Liver (tissue), 8 donors: ENCODE measurements at regions not wholly inside any gene's neighbourhood (a gene's known extent, or its start where the extent isn't known, plus 50 kb on each side); places are given as distances from the start of the nearest gene placed in this dataset.

Experiments used
- DNase-seq: peaks from one replicate; pipeline ENCODE4 v3.0.0-alpha.2; 2017; ENCODE audit warnings: low spot score
- H3K27ac ChIP-seq, 2 donors: one replicate each; pipeline ENCODE4 v1.7.0; 2013; ENCODE audit warnings: inconsistent platforms in 2 of 2, low read length in 2 of 2, control low read depth in 1 of 2, low read depth in 1 of 2, mild to moderate bottlenecking in 1 of 2
- H3K27me3 ChIP-seq, 4 donors: one replicate each; pipeline versions ENCODE4 v1.6.1 to v1.7.0; 2013; ENCODE audit warnings: low read length in 3 of 4, inconsistent platforms in 1 of 4, mild to moderate bottlenecking in 1 of 4, moderate library complexity in 1 of 4; ENCODE audit not compliant: control insufficient read depth in 4 of 4, insufficient read depth in 4 of 4
- H3K36me3 ChIP-seq, 4 donors: one replicate each; pipeline versions ENCODE4 v1.6.1 to v1.7.0; 2013; ENCODE audit warnings: low read length in 3 of 4, mild to moderate bottlenecking in 3 of 4, low read depth in 1 of 4, moderate library complexity in 1 of 4; ENCODE audit not compliant: control insufficient read depth in 4 of 4, insufficient read depth in 3 of 4
- H3K4me1 ChIP-seq, 4 donors: one replicate each; pipeline versions ENCODE4 v1.6.1 to v1.7.0; 2013; ENCODE audit warnings: low read length in 3 of 4, mild to moderate bottlenecking in 3 of 4, moderate library complexity in 1 of 4; ENCODE audit not compliant: control insufficient read depth in 4 of 4, insufficient read depth in 4 of 4
- H3K4me3 ChIP-seq, 3 donors: one replicate each; pipeline versions ENCODE4 v1.6.1 to v1.7.0; 2013; ENCODE audit warnings: low read length in 3 of 3, control low read depth in 1 of 3, low read depth in 1 of 3, mild to moderate bottlenecking in 1 of 3
- H3K9ac ChIP-seq, 2 donors: one replicate each; pipeline ENCODE4 v1.7.0; 2013; ENCODE audit warnings: low read length in 2 of 2, mild to moderate bottlenecking in 2 of 2, moderate library complexity in 2 of 2, control low read depth in 1 of 2, low read depth in 1 of 2
- H3K9me3 ChIP-seq, 4 donors: one replicate each; pipeline versions ENCODE4 v1.6.1 to v1.7.0; 2013; ENCODE audit warnings: low read length in 3 of 4; ENCODE audit not compliant: control insufficient read depth in 4 of 4
- ATF3 ChIP-seq: IDR thresholded peaks from 2 replicates; pipeline ENCODE4 v1.6.1; 2016; ENCODE audit warnings: antibody characterized with exemption
- CTCF ChIP-seq: fragments of 150-350 bp; IDR thresholded peaks from 2 replicates; pipeline ENCODE4 v1.5.1; 2017; ENCODE audit warnings: improper control_type of control experiment, low read depth, low read length; ENCODE audit not compliant: missing input control
- EGR1 ChIP-seq, 2 donors: IDR thresholded peaks; 2 replicates each; pipeline ENCODE4 v1.6.1; 2016 to 2018; ENCODE audit warnings: antibody characterized with exemption in 2 of 2, low read depth in 2 of 2
- FOXA1 ChIP-seq: IDR thresholded peaks from 2 replicates; pipeline ENCODE4 v1.6.1; 2016; ENCODE audit warnings: antibody characterized with exemption
- FOXA2 ChIP-seq: IDR thresholded peaks from 2 replicates; pipeline ENCODE4 v1.6.1; 2016; ENCODE audit warnings: antibody characterized with exemption
- GABPA ChIP-seq, 2 donors: IDR thresholded peaks in 1 of 2; conservative IDR thresholded peaks in 1 of 2; 2 replicates each; pipeline ENCODE4 v1.6.1; 2016; ENCODE audit warnings: antibody characterized with exemption in 2 of 2, mild to moderate bottlenecking in 1 of 2, moderate library complexity in 1 of 2
- HNF4A ChIP-seq, 2 donors: conservative IDR thresholded peaks; 2 replicates each; pipeline ENCODE4 v1.6.1; 2016; ENCODE audit warnings: antibody characterized with exemption in 2 of 2, mild to moderate bottlenecking in 2 of 2
- HNF4G ChIP-seq: IDR thresholded peaks from 2 replicates; pipeline ENCODE4 v1.6.1; 2016; ENCODE audit warnings: antibody characterized with exemption
- JUND ChIP-seq, 2 donors: IDR thresholded peaks; 2 replicates each; pipeline ENCODE4 v1.6.1; 2016; ENCODE audit warnings: antibody characterized with exemption in 2 of 2
- MAX ChIP-seq: IDR thresholded peaks from 2 replicates; pipeline ENCODE4 v1.6.1; 2016; ENCODE audit warnings: antibody characterized with exemption
- NR2F2 ChIP-seq: IDR thresholded peaks from 2 replicates; pipeline ENCODE4 v1.6.1; 2016; ENCODE audit warnings: antibody characterized with exemption
- RAD21 ChIP-seq, 2 donors: IDR thresholded peaks; 2 replicates each; pipeline ENCODE4 v1.6.1; 2016; ENCODE audit warnings: antibody characterized with exemption in 2 of 2, mild to moderate bottlenecking in 2 of 2
- REST ChIP-seq: IDR thresholded peaks from 2 replicates; pipeline ENCODE4 v1.6.1; 2016; ENCODE audit warnings: antibody characterized with exemption, mild to moderate bottlenecking
- RXRA ChIP-seq, 2 donors: IDR thresholded peaks; 2 replicates each; pipeline ENCODE4 v1.6.1; 2017 to 2018; ENCODE audit warnings: antibody characterized with exemption in 2 of 2, mild to moderate bottlenecking in 1 of 2
- SP1 ChIP-seq: IDR thresholded peaks from 2 replicates; pipeline ENCODE4 v1.6.1; 2018; ENCODE audit warnings: antibody characterized with exemption, mild to moderate bottlenecking
- TAF1 ChIP-seq: conservative IDR thresholded peaks from 2 replicates; pipeline ENCODE4 v1.6.1; 2016; ENCODE audit warnings: antibody characterized with exemption, mild to moderate bottlenecking
- YY1 ChIP-seq: IDR thresholded peaks from 2 replicates; pipeline ENCODE4 v1.6.1; 2016; ENCODE audit warnings: antibody characterized with exemption, mild to moderate bottlenecking
- ZBTB33 ChIP-seq: IDR thresholded peaks from 2 replicates; pipeline ENCODE4 v1.6.1; 2016; ENCODE audit warnings: antibody characterized with exemption
- WGBS: extraction: QIAGEN DNeasy Blood & Tissue Kit; methylation state at CpG from one replicate; pipeline ENCODE4 v1.1.7; 2013; 5-methylcytosine and 5-hydroxymethylcytosine counted together
- donor health status: healthy.
- donor health status: healthy.
- donor health status: healthy.
- donor health status: healthy.
- donor health status: healthy.

- H3K27ac ChIP-seq, result no peak overlapping the region
- H3K4me3 ChIP-seq, result no peak overlapping the region
- no peaks in the 10 kb centered on the region for H3K36me3 ChIP-seq
- H3K4me1 ChIP-seq, result peaks cover 0 to 6% (median 3%) of the 10 kb centered on the region in 4 donors
- 88% methylated on average over 6 of the region's 6 CpGs for WGBS
- peaks cover 0 to 5% (median 0%) of the 10 kb centered on the region in 4 donors for H3K9me3 ChIP-seq
- TF ChIP-seq RAD21 (IDR thresholded peaks at IDR 0.05), result no peak
- no peak for TF ChIP-seq SP1
- no peak for TF ChIP-seq FOXA2
- TF ChIP-seq RXRA (IDR thresholded peaks at IDR 0.05), result no peak
- TF ChIP-seq JUND (IDR thresholded peaks at IDR 0.05), result no peak
- no peak for TF ChIP-seq GABPA (IDR thresholded peaks at IDR 0.05 in 1 of 2, conservative IDR thresholded peaks at IDR 0.05 in 1 of 2)
- no peak for TF ChIP-seq REST
- no peak for TF ChIP-seq HNF4A (conservative IDR thresholded peaks at IDR 0.05)
- TF ChIP-seq TAF1, result no peak
- no peak for TF ChIP-seq FOXA1
- no peak for TF ChIP-seq YY1
- no peak for DNase-seq
- H3K9ac ChIP-seq, result no peak overlapping the region
- H3K27me3 ChIP-seq, result no peaks in the 10 kb centered on the region
Measured at GRCh38 chr2:111710085-111710484, 173.9 kb downstream of the ANAPC1 start.

- Histone ChIP-seq H3K4me3 (no peak overlapping the region), H3K9me3 (peaks cover 0 to 5% (median 0%) of the 10 kb centered on the region in 4 donors), H3K27me3 (no peaks in the 10 kb centered on the region), H3K4me1 (peaks cover 0 to 6% (median 4%) of the 10 kb centered on the region in 4 donors), H3K27ac (no peak overlapping the region), H3K36me3 (no peaks in the 10 kb centered on the region), H3K9ac (no peak overlapping the region)
- WGBS, result 86% methylated on average over 4 of the region's 4 CpGs
- TF ChIP-seq JUND (IDR thresholded peaks at IDR 0.05) (no peak), MAX (no peak), ZBTB33 (no peak), REST (no peak), RAD21 (IDR thresholded peaks at IDR 0.05) (no peak), RXRA (IDR thresholded peaks at IDR 0.05) (no peak), TAF1 (no peak), YY1 (no peak), HNF4G (no peak), GABPA (IDR thresholded peaks at IDR 0.05 in 1 of 2, conservative IDR thresholded peaks at IDR 0.05 in 1 of 2) (no peak), HNF4A (conservative IDR thresholded peaks at IDR 0.05) (no peak), CTCF (no peak), SP1 (no peak), FOXA2 (no peak), EGR1 (IDR thresholded peaks at IDR 0.05; ENCODE audit: low read depth in 2 of 2) (no peak), ATF3 (no peak), NR2F2 (no peak), FOXA1 (no peak)
- DNase-seq, result no peak
Measured at GRCh38 chr2:111710613-111711012, 173.4 kb downstream of the ANAPC1 start.
